B cell (primary cell): ENCODE measurements at regions not wholly inside any gene's neighbourhood (a gene's known extent, or its start where the extent isn't known, plus 50 kb on each side); places are given as distances from the start of the nearest gene placed in this dataset.

Source experiments
- ATAC-seq: fragments of 200-7000 bp; cut with Tn5 transposase; one replicate; pipeline ENCODE4 v1.10.0; 2021; ENCODE audit warnings: low read depth, mild to moderate bottlenecking, moderate number of reproducible peaks, moderate library complexity
- CTCF ChIA-PET: fragments of 350-600 bp; sonication (Branson Sonifier 250); formaldehyde crosslinking; loops from one replicate; lab custom pipeline; 2021; ENCODE audit warnings: antibody characterized with exemption, inconsistent platforms; lab: Charles Lee
- POLR2A ChIA-PET: fragments of 350-600 bp; sonication (Branson Sonifier 250); formaldehyde crosslinking; loops from one replicate; lab custom pipeline; 2021; ENCODE audit warnings: antibody characterized with exemption; lab: Charles Lee
- DNase-seq: peaks from one replicate; pipeline ENCODE4 v3.0.0; 2013
- H2AFZ ChIP-seq: 2 replicates; pipeline ENCODE4 v1.6.1; 2012; ENCODE audit warnings: mild to moderate bottlenecking, low read depth, low read length; ENCODE audit not compliant: insufficient read depth, poor library complexity, severe bottlenecking
- H3K27ac ChIP-seq, 2 donors: 1 replicate in 1 of 2; 2 replicates in 1 of 2; pipeline ENCODE4 v1.5.1; 2012 to 2013; ENCODE audit warnings: low read length in 2 of 2, mild to moderate bottlenecking in 2 of 2, moderate library complexity in 1 of 2
- H3K27me3 ChIP-seq, 4 experiments: fragments of 200-600 bp in 1 of 4; sonication (generic) in 1 of 4; replicated peaks in 1 of 4; 1 replicate in 2 of 4; 2 replicates in 2 of 4; pipeline versions ENCODE4 v1.6.1 to v1.7.0; 2013 to 2016; ENCODE audit warnings: low read length in 3 of 4, mild to moderate bottlenecking in 2 of 4, mixed read lengths in 1 of 4, moderate library complexity in 1 of 4; ENCODE audit not compliant: insufficient read depth in 4 of 4, control insufficient read depth in 3 of 4; ENCODE audit errors: control extremely low read depth in 1 of 4
- H3K36me3 ChIP-seq, 2 experiments: replicated peaks in 1 of 2; 1 replicate in 1 of 2; 2 replicates in 1 of 2; pipeline versions ENCODE4 v1.6.1 to v1.7.1; 2013; ENCODE audit warnings: low read length in 1 of 2; ENCODE audit not compliant: insufficient read depth in 2 of 2, control insufficient read depth in 1 of 2; ENCODE audit errors: control extremely low read depth in 1 of 2, extremely low read depth in 1 of 2
- H3K4me1 ChIP-seq, 2 donors: fragments of 200-600 bp in 1 of 2; sonication (generic) in 1 of 2; 1 replicate in 1 of 2; 2 replicates in 1 of 2; pipeline versions ENCODE4 v1.5.1 to v1.6.1; 2013 to 2017; ENCODE audit warnings: low read length in 2 of 2; ENCODE audit not compliant: control insufficient read depth in 2 of 2, insufficient read depth in 2 of 2
- H3K4me2 ChIP-seq: replicated peaks from 2 replicates; pipeline ENCODE3; 2012; ENCODE audit warnings: mild to moderate bottlenecking, low read depth, low read length; ENCODE audit not compliant: poor library complexity, severe bottlenecking
- H3K4me3 ChIP-seq, 5 experiments: fragments of 200-600 bp in 1 of 5; sonication (generic) in 1 of 5; 1 replicate in 3 of 5; 2 replicates in 2 of 5; pipeline versions ENCODE4 v1.5.1 to v1.7.0; 2011 to 2016; ENCODE audit warnings: low read length in 4 of 5, mild to moderate bottlenecking in 4 of 5, low read depth in 2 of 5, control low read depth in 1 of 5, moderate library complexity in 1 of 5; ENCODE audit not compliant: insufficient read depth in 1 of 5; ENCODE audit errors: control extremely low read depth in 1 of 5, extremely low read depth in 1 of 5
- H3K79me2 ChIP-seq: fragments of 200-600 bp; sonication (generic); one replicate; pipeline ENCODE4 v1.6.0; 2016; ENCODE audit warnings: low read length; ENCODE audit not compliant: control insufficient read depth, insufficient read depth
- H3K9ac ChIP-seq: fragments of 200-600 bp; sonication (generic); 2 replicates; pipeline ENCODE4 v1.6.1; 2017; ENCODE audit warnings: mild to moderate bottlenecking, low read length, moderate library complexity
- H3K9me3 ChIP-seq, 3 donors: one replicate each; pipeline versions ENCODE4 v1.6.1 to v1.7.1; 2013; ENCODE audit warnings: low read length in 2 of 3; ENCODE audit not compliant: control insufficient read depth in 2 of 3, insufficient read depth in 1 of 3; ENCODE audit errors: control extremely low read depth in 1 of 3
- H4K20me1 ChIP-seq: 2 replicates; pipeline ENCODE4 v1.6.0; 2012; ENCODE audit warnings: mild to moderate bottlenecking, low read length; ENCODE audit not compliant: insufficient read depth, control insufficient read depth, poor library complexity, severe bottlenecking
- H3K27ac Mint-ChIP-seq: one replicate; pipeline ENCODE4 v1.8.0; 2021; ENCODE audit warnings: mixed read lengths
- H3K27me3 Mint-ChIP-seq: one replicate; pipeline ENCODE4 v1.8.0; 2021; ENCODE audit warnings: mixed read lengths
- H3K4me1 Mint-ChIP-seq: one replicate; pipeline ENCODE4 v1.8.0; 2021; ENCODE audit warnings: mixed read lengths
- H3K4me3 Mint-ChIP-seq: one replicate; pipeline ENCODE4 v1.8.0; 2021; ENCODE audit warnings: mixed read lengths
- H3K9me3 Mint-ChIP-seq: one replicate; pipeline ENCODE4 v1.8.0; 2022; ENCODE audit warnings: mixed read lengths; ENCODE audit not compliant: insufficient read depth
- CTCF ChIP-seq: fragments of 200-600 bp; IDR thresholded peaks from one replicate; pipeline ENCODE4 v1.8.0; 2022; ENCODE audit warnings: antibody characterized with exemption, mild to moderate bottlenecking
- EZH2 ChIP-seq: IDR thresholded peaks from 2 replicates; pipeline ENCODE4 v1.6.1; 2012; ENCODE audit warnings: borderline replicate concordance, low read depth, mild to moderate bottlenecking, moderate library complexity, low read length; ENCODE audit not compliant: insufficient read depth, poor library complexity, severe bottlenecking
- WGBS: methylation state at CpG from one replicate; pipeline ENCODE4 v1.1.5; 2013; ENCODE audit warnings: missing lambda C conversion rate; ENCODE audit not compliant: insufficient coverage; 5-methylcytosine and 5-hydroxymethylcytosine counted together
- intact Hi-C: fragments of 100-400 bp; cut with micrococcal nuclease; formaldehyde crosslinking; loops from one replicate; pipeline ENCODE4 v1.10.0; 2022

GRCh38 chr13:101003566-101003965, 329.0 kb upstream of the TMTC4 start:
- no peak overlapping the region for H2AFZ ChIP-seq
- no peak overlapping the region for H3K4me3 Mint-ChIP-seq
- no peaks in the 10 kb centered on the region for H3K79me2 ChIP-seq
- no peaks in the 10 kb centered on the region for H3K9me3 Mint-ChIP-seq
- ChIA-PET CTCF (no interaction called here), POLR2A (no interaction called here)
- H3K27ac ChIP-seq, result no peak overlapping the region
- H3K4me1 Mint-ChIP-seq, result no peaks in the 10 kb centered on the region
- DNase-seq (no peak), ATAC-seq (no peak)
- no peak overlapping the region for H3K27ac Mint-ChIP-seq
- no peak overlapping the region for H3K4me2 ChIP-seq
- no peak for TF ChIP-seq EZH2
- TF ChIP-seq CTCF, result no peak
- no peaks in the 10 kb centered on the region for H3K27me3 ChIP-seq
- no peaks in the 10 kb centered on the region for H3K36me3 ChIP-seq
- H3K4me3 ChIP-seq, result no peak overlapping the region
- intact Hi-C loops, result no loop called here
- H3K9me3 ChIP-seq, result peaks cover 0 to 3% (median 0%) of the 10 kb centered on the region in 3 donors
- no peaks in the 10 kb centered on the region for H3K4me1 ChIP-seq
- no peaks in the 10 kb centered on the region for H4K20me1 ChIP-seq
- no peaks in the 10 kb centered on the region for H3K27me3 Mint-ChIP-seq
- no peak overlapping the region for H3K9ac ChIP-seq

GRCh38 chr13:100989392-100989791, 314.8 kb upstream of the TMTC4 start:
- H3K9me3 Mint-ChIP-seq, result no peaks in the 10 kb centered on the region
- Histone ChIP-seq H3K27me3 (no peaks in the 10 kb centered on the region), H3K9me3 (peaks cover 0 to 7% (median 0%) of the 10 kb centered on the region in 3 donors), H2AFZ (no peak overlapping the region), H3K9ac (no peak overlapping the region), H3K79me2 (no peaks in the 10 kb centered on the region), H3K4me1 (no peaks in the 10 kb centered on the region), H4K20me1 (no peaks in the 10 kb centered on the region), H3K27ac (no peak overlapping the region), H3K4me3 (no peak overlapping the region), H3K4me2 (no peak overlapping the region), H3K36me3 (no peaks in the 10 kb centered on the region)
- ChIA-PET CTCF (no interaction called here), POLR2A (no interaction called here)
- ATAC-seq (no peak), DNase-seq (no peak)
- H3K4me3 Mint-ChIP-seq, result no peak overlapping the region
- intact Hi-C loops, result no loop called here
- H3K27me3 Mint-ChIP-seq, result peaks cover 3% of the 10 kb centered on the region
- no peaks in the 10 kb centered on the region for H3K4me1 Mint-ChIP-seq
- WGBS, result no CpG with 5 or more reads among the region's 2 CpGs
- TF ChIP-seq EZH2, result no peak
- H3K27ac Mint-ChIP-seq, result no peak overlapping the region
